Loucy (cell line): ENCODE measurements at regions not wholly inside any gene's neighbourhood (a gene's known extent, or its start where the extent isn't known, plus 50 kb on each side); places are given as distances from the start of the nearest gene placed in this dataset.

Experiments used
- EZH2phosphoT487 ChIP-seq: fragments of 200-600 bp; IDR thresholded peaks from 2 replicates; pipeline ENCODE4 v1.6.1; 2018; ENCODE audit warnings: antibody characterized with exemption, mild to moderate bottlenecking, moderate library complexity, borderline replicate concordance
- TF ChIP-seq, protein P1 (sequence below): fragments of 200-600 bp; sonication (generic); conservative IDR thresholded peaks from 2 replicates; pipeline ENCODE4 v1.5.1; 2014; ENCODE audit warnings: mild to moderate bottlenecking, antibody characterized with exemption, low read length

DNA sequence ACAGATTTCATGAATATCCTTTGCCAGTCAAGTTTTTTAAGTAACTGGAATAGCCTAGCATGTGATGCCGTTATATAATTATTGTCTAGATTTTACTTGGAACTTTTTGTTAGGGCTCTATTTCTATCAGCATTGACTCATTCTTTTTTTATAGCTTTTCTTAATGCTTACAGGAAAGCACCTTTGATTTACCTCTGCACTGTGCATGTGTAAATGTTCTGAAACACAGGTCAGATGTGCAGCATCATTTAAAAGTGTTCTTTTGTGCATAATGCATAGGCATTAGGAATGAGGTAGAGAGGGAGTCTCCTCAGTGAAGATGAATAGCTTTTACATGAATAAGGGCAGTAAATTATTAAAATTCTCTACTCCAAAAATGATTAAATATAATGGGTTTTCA lies 669.3 kb upstream of the MBL2 start:
- TF ChIP-seq, protein P1, sequence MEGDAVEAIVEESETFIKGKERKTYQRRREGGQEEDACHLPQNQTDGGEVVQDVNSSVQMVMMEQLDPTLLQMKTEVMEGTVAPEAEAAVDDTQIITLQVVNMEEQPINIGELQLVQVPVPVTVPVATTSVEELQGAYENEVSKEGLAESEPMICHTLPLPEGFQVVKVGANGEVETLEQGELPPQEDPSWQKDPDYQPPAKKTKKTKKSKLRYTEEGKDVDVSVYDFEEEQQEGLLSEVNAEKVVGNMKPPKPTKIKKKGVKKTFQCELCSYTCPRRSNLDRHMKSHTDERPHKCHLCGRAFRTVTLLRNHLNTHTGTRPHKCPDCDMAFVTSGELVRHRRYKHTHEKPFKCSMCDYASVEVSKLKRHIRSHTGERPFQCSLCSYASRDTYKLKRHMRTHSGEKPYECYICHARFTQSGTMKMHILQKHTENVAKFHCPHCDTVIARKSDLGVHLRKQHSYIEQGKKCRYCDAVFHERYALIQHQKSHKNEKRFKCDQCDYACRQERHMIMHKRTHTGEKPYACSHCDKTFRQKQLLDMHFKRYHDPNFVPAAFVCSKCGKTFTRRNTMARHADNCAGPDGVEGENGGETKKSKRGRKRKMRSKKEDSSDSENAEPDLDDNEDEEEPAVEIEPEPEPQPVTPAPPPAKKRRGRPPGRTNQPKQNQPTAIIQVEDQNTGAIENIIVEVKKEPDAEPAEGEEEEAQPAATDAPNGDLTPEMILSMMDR: no peak
- no peak for TF ChIP-seq EZH2phosphoT487
